ENCODE measurements at regions not wholly inside any gene's neighbourhood (a gene's known extent, or its start where the extent isn't known, plus 50 kb on each side); places are given as distances from the start of the nearest gene placed in this dataset.
"Not testable (repeated sequence)": the region's sequence is repeated elsewhere in the genome, so short reads cannot be mapped to it uniquely, and the experiment has no call there.

DNA sequence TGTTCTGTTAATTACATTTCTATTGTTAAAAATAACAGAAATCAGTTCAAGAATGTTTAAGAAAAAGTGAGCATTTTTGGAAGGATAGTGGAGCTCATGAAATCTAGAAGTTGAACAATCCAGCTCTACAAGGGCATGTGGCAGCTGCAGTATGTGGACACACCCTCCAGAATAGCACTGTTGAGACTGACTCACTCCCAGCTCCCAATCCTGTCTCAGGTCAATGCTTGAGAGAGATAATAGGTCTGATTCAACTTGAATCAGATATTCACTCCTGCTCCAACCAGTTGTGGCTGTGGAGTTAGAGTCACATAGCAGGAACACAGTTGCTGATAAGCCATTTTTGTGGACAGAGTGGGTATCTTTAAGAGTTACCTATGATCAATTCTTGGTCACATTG, 113.0 kb upstream of the NTF3 start:
- DNase-seq (ENCODE audit: low read depth, low spot score), result no peak
- H3K9ac ChIP-seq (ENCODE audit: insufficient read length, low read depth), result no peak overlapping the region
- no peaks in the 10 kb centered on the region for H3K4me1 ChIP-seq (ENCODE audit: insufficient read depth, insufficient read length)
- no peaks in the 10 kb centered on the region for H3K27me3 ChIP-seq (ENCODE audit: insufficient read depth, insufficient read length)
- TF ChIP-seq SUZ12 (IDR thresholded peaks at IDR 0.05; ENCODE audit: extremely low read depth, insufficient read depth, insufficient read length) (no peak), ZNF274 (IDR thresholded peaks at IDR 0.05; ENCODE audit: low read depth, low read length) (no peak), YY1 (IDR thresholded peaks at IDR 0.05; ENCODE audit: insufficient read depth, insufficient read length) (no peak)
- H3K4me3 ChIP-seq (ENCODE audit: insufficient read length, low read depth), result no peak overlapping the region
- H3K36me3 ChIP-seq (ENCODE audit: insufficient read depth, insufficient read length, low read length), result peaks cover 7% of the 10 kb centered on the region
- peaks cover 37% of the 10 kb centered on the region for H3K9me3 ChIP-seq (ENCODE audit: insufficient read depth, low read length)

DNA sequence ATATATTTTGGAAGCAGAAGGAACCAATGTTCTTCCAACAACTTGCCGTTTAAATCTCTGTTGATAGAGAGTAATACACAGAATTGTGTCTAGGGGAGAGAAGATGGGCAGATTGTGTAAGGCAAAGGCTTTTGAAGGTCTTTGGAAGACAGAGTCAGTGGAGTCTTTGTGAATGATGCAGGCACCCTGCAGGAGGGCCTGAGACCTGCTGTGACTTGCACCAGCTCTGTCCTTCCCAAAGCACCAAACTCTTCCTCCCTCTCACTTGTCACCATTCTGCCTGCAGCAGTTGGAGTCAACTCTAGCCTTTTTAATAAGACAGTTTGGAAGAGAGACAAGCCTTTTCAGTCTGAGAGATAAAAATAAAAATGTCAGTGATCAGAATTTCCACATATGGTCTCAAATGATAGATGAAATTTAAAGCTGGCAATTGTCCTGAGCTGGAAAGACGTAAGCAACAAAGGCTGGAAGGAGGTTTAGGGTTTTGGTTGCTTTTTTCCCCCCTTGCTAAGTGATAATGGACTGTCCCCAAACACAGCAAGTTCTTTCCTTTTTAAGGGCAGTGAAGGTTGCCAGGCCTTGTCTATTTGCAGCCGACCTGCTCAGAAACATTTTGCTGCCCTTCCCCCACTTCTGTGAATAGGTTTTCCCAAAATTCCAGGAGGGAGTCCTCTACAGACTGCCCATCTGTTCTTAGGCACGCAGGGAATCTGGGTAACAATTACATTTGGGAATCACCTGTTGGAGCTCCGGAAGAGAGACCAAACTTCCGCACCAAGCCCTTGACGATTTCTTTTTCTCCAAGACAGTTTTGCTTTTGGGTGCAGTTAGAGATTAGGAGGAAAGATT, 103.0 kb upstream of the NTF3 start:
- H3K4me3 ChIP-seq (ENCODE audit: insufficient read length, low read depth), result no peak overlapping the region
- H3K9ac ChIP-seq (ENCODE audit: insufficient read length, low read depth), result no peak overlapping the region
- no peaks in the 10 kb centered on the region for H3K36me3 ChIP-seq (ENCODE audit: insufficient read depth, insufficient read length, low read length)
- H3K9me3 ChIP-seq (ENCODE audit: insufficient read depth, low read length), result peaks cover 17% of the 10 kb centered on the region
- DNase-seq (ENCODE audit: low read depth, low spot score), result no peak
- TF ChIP-seq YY1 (IDR thresholded peaks at IDR 0.05; ENCODE audit: insufficient read depth, insufficient read length) (no peak), ZNF274 (IDR thresholded peaks at IDR 0.05; ENCODE audit: low read depth, low read length) (no peak), SUZ12 (IDR thresholded peaks at IDR 0.05; ENCODE audit: extremely low read depth, insufficient read depth, insufficient read length) (no peak)
- H3K4me1 ChIP-seq (ENCODE audit: insufficient read depth, insufficient read length), result no peaks in the 10 kb centered on the region
- no peaks in the 10 kb centered on the region for H3K27me3 ChIP-seq (ENCODE audit: insufficient read depth, insufficient read length)

DNA sequence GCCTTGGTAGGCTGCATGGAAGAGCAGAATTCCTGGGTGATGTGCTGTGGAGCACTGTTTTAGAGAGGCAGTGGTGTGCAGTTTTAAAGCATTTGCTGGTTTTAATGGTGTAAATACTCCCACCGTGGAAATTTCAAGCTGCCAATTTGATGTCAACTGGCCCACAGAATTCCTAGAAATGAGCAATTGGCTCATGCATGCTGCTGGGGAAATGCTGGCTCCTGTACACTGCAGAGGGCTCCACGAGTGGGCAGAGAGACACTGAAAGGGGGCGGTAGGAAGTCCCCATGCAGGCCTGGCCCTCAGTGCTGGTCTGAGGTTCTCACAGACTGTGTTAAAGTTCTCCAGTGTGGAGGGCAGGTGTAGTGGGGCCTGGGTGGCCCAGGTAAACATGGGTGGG, 99.4 kb upstream of the NTF3 start:
- H3K27me3 ChIP-seq (ENCODE audit: insufficient read depth, insufficient read length), result no peaks in the 10 kb centered on the region
- no peak overlapping the region for H3K4me3 ChIP-seq (ENCODE audit: insufficient read length, low read depth)
- DNase-seq (ENCODE audit: low read depth, low spot score), result no peak
- no peaks in the 10 kb centered on the region for H3K9me3 ChIP-seq (ENCODE audit: insufficient read depth, low read length)
- no peaks in the 10 kb centered on the region for H3K36me3 ChIP-seq (ENCODE audit: insufficient read depth, insufficient read length, low read length)
- H3K4me1 ChIP-seq (ENCODE audit: insufficient read depth, insufficient read length), result no peaks in the 10 kb centered on the region
- TF ChIP-seq ZNF274 (IDR thresholded peaks at IDR 0.05; ENCODE audit: low read depth, low read length) (no peak), YY1 (IDR thresholded peaks at IDR 0.05; ENCODE audit: insufficient read depth, insufficient read length) (no peak), SUZ12 (IDR thresholded peaks at IDR 0.05; ENCODE audit: extremely low read depth, insufficient read depth, insufficient read length) (no peak)
- no peak overlapping the region for H3K9ac ChIP-seq (ENCODE audit: insufficient read length, low read depth)

DNA sequence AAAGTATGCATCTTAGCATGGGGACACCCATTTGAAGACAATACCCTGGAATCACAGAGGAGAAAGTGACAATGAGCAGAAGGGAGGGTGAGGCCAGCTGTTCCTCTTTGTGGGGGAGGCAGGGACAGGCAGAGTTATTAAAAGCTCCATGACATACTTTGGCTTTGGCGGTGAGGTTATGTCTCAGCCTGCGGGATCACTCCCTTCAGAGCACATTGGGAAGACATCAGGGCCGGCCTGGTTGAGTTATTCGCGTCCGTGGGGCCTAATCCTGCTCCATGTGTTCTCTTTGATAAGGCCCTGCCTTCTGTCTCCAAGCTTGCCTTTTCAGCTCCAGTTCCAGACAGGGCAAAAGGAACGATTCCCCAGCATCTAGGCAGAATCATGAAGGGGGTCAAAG, 98.8 kb upstream of the NTF3 start:
- Histone ChIP-seq H3K9ac (ENCODE audit: insufficient read length, low read depth) (no peak overlapping the region), H3K4me1 (ENCODE audit: insufficient read depth, insufficient read length) (no peaks in the 10 kb centered on the region), H3K27me3 (ENCODE audit: insufficient read depth, insufficient read length) (no peaks in the 10 kb centered on the region), H3K4me3 (ENCODE audit: insufficient read length, low read depth) (no peak overlapping the region), H3K9me3 (ENCODE audit: insufficient read depth, low read length) (no peaks in the 10 kb centered on the region), H3K36me3 (ENCODE audit: insufficient read depth, insufficient read length, low read length) (no peaks in the 10 kb centered on the region)
- no peak for DNase-seq (ENCODE audit: low read depth, low spot score)
- TF ChIP-seq ZNF274 (IDR thresholded peaks at IDR 0.05; ENCODE audit: low read depth, low read length) (no peak), YY1 (IDR thresholded peaks at IDR 0.05; ENCODE audit: insufficient read depth, insufficient read length) (no peak), SUZ12 (IDR thresholded peaks at IDR 0.05; ENCODE audit: extremely low read depth, insufficient read depth, insufficient read length) (no peak)

DNA sequence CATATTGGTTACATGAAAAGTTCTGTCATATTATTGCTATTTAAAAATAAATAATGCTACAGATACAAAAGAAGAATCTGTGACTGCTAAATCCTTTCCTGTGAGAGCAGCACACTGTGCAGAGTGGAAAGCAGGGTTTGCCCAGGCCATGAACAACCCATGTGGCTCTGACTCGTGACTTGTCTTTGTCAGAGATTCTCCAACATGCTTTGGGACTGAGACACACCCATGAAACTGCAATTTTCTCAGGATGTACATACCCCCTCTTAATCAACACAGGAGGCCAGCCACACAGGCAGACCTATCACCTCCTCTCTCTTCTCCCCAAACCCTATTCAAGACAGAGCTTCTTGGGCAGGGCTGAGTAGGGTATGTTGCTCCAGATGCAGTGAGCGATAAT, 96.8 kb upstream of the NTF3 start:
- H3K9me3 ChIP-seq (ENCODE audit: insufficient read depth, low read length), result no peaks in the 10 kb centered on the region
- no peak for TF ChIP-seq SUZ12 (IDR thresholded peaks at IDR 0.05; ENCODE audit: extremely low read depth, insufficient read depth, insufficient read length)
- no peak for TF ChIP-seq ZNF274 (IDR thresholded peaks at IDR 0.05; ENCODE audit: low read depth, low read length)
- TF ChIP-seq YY1 (IDR thresholded peaks at IDR 0.05; ENCODE audit: insufficient read depth, insufficient read length), result no peak
- no peak overlapping the region for H3K9ac ChIP-seq (ENCODE audit: insufficient read length, low read depth)
- no peaks in the 10 kb centered on the region for H3K4me1 ChIP-seq (ENCODE audit: insufficient read depth, insufficient read length)
- H3K4me3 ChIP-seq (ENCODE audit: insufficient read length, low read depth), result no peak overlapping the region
- H3K27me3 ChIP-seq (ENCODE audit: insufficient read depth, insufficient read length), result no peaks in the 10 kb centered on the region
- no peaks in the 10 kb centered on the region for H3K36me3 ChIP-seq (ENCODE audit: insufficient read depth, insufficient read length, low read length)
- DNase-seq (ENCODE audit: low read depth, low spot score), result no peak

GRCh38 chr12:5341086-5341485, 90.8 kb upstream of the NTF3 start:
- not testable (repeated sequence) for DNase-seq (ENCODE audit: low read depth, low spot score); H3K9ac ChIP-seq (ENCODE audit: insufficient read length, low read depth); H3K36me3 ChIP-seq (ENCODE audit: insufficient read depth, insufficient read length, low read length); H3K4me3 ChIP-seq (ENCODE audit: insufficient read length, low read depth); H3K4me1 ChIP-seq (ENCODE audit: insufficient read depth, insufficient read length); H3K27me3 ChIP-seq (ENCODE audit: insufficient read depth, insufficient read length); H3K9me3 ChIP-seq (ENCODE audit: insufficient read depth, low read length)

- Histone ChIP-seq H3K9me3 (ENCODE audit: insufficient read depth, low read length) (no peaks in the 10 kb centered on the region), H3K27me3 (ENCODE audit: insufficient read depth, insufficient read length) (no peaks in the 10 kb centered on the region), H3K9ac (ENCODE audit: insufficient read length, low read depth) (no peak overlapping the region), H3K4me1 (ENCODE audit: insufficient read depth, insufficient read length) (peaks cover 3% of the 10 kb centered on the region), H3K36me3 (ENCODE audit: insufficient read depth, insufficient read length, low read length) (no peaks in the 10 kb centered on the region), H3K4me3 (ENCODE audit: insufficient read length, low read depth) (no peak overlapping the region)
- TF ChIP-seq SUZ12 (IDR thresholded peaks at IDR 0.05; ENCODE audit: extremely low read depth, insufficient read depth, insufficient read length), result no peak
- TF ChIP-seq ZNF274 (IDR thresholded peaks at IDR 0.05; ENCODE audit: low read depth, low read length), result no peak
- no peak for TF ChIP-seq YY1 (IDR thresholded peaks at IDR 0.05; ENCODE audit: insufficient read depth, insufficient read length)
- no peak for DNase-seq (ENCODE audit: low read depth, low spot score)
Measured at GRCh38 chr12:5343711-5344110, 88.2 kb upstream of the NTF3 start.
